Colonic mucosa (tissue), 4 donors: ENCODE measurements at regions not wholly inside any gene's neighbourhood (a gene's known extent, or its start where the extent isn't known, plus 50 kb on each side); places are given as distances from the start of the nearest gene placed in this dataset.

Experiments used
- DNase-seq: peaks from one replicate; pipeline ENCODE4 v3.0.0-alpha.2; 2020
- H3K27ac ChIP-seq: fragments of 200-600 bp; one replicate; pipeline ENCODE4 v1.8.0; 2021
- H3K27me3 ChIP-seq: fragments of 200-600 bp; one replicate; pipeline ENCODE4 v1.8.0; 2021
- H3K36me3 ChIP-seq: fragments of 200-600 bp; one replicate; pipeline ENCODE4 v1.8.0; 2021
- H3K4me1 ChIP-seq: fragments of 200-600 bp; one replicate; pipeline ENCODE4 v1.8.0; 2021; ENCODE audit warnings: mild to moderate bottlenecking
- H3K4me3 ChIP-seq: fragments of 200-600 bp; one replicate; pipeline ENCODE4 v1.8.0; 2021
- H3K9ac ChIP-seq, 2 donors: one replicate each; pipeline ENCODE4 v1.7.0; 2013; ENCODE audit warnings: control low read depth in 2 of 2, low read depth in 2 of 2, low read length in 2 of 2
- H3K9me3 ChIP-seq: fragments of 200-600 bp; one replicate; pipeline ENCODE4 v1.8.0; 2021
- intact Hi-C: fragments of 100-400 bp; cut with DNase I; formaldehyde crosslinking; loops from one replicate; pipeline ENCODE4 v1.14.1; 2022
- TF ChIP-seq, protein P1 (sequence below): fragments of 200-600 bp; IDR thresholded peaks from one replicate; pipeline ENCODE4 v1.8.0; 2022; ENCODE audit warnings: antibody characterized with exemption, mild to moderate bottlenecking
- donor health status: healthy.
- donor health status: DM: no; HTN: no; CAD: no.
- donor health status: DM: no; HTN: no; CAD: no.

GRCh38 chr1:81052162-81052561, 748.6 kb upstream of the ADGRL2 start:
- no peaks in the 10 kb centered on the region for H3K36me3 ChIP-seq
- H3K9me3 ChIP-seq, result no peaks in the 10 kb centered on the region
- no peak for DNase-seq
- H3K9ac ChIP-seq, result no peak overlapping the region
- no peaks in the 10 kb centered on the region for H3K4me1 ChIP-seq
- H3K4me3 ChIP-seq, result no peak overlapping the region
- no peaks in the 10 kb centered on the region for H3K27me3 ChIP-seq
- no peak overlapping the region for H3K27ac ChIP-seq
- intact Hi-C loops, result no loop called here
- TF ChIP-seq, protein P1, sequence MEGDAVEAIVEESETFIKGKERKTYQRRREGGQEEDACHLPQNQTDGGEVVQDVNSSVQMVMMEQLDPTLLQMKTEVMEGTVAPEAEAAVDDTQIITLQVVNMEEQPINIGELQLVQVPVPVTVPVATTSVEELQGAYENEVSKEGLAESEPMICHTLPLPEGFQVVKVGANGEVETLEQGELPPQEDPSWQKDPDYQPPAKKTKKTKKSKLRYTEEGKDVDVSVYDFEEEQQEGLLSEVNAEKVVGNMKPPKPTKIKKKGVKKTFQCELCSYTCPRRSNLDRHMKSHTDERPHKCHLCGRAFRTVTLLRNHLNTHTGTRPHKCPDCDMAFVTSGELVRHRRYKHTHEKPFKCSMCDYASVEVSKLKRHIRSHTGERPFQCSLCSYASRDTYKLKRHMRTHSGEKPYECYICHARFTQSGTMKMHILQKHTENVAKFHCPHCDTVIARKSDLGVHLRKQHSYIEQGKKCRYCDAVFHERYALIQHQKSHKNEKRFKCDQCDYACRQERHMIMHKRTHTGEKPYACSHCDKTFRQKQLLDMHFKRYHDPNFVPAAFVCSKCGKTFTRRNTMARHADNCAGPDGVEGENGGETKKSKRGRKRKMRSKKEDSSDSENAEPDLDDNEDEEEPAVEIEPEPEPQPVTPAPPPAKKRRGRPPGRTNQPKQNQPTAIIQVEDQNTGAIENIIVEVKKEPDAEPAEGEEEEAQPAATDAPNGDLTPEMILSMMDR, result no peak

GRCh38 chr1:81050390-81050789, 750.3 kb upstream of the ADGRL2 start:
- no peaks in the 10 kb centered on the region for H3K27me3 ChIP-seq
- no peak for DNase-seq
- H3K4me3 ChIP-seq, result no peak overlapping the region
- no peaks in the 10 kb centered on the region for H3K4me1 ChIP-seq
- no peak overlapping the region for H3K27ac ChIP-seq
- H3K9ac ChIP-seq, result no peak overlapping the region
- no peaks in the 10 kb centered on the region for H3K9me3 ChIP-seq
- TF ChIP-seq, protein P1, result no peak
- no peaks in the 10 kb centered on the region for H3K36me3 ChIP-seq
- intact Hi-C loops, result no loop called here

DNA sequence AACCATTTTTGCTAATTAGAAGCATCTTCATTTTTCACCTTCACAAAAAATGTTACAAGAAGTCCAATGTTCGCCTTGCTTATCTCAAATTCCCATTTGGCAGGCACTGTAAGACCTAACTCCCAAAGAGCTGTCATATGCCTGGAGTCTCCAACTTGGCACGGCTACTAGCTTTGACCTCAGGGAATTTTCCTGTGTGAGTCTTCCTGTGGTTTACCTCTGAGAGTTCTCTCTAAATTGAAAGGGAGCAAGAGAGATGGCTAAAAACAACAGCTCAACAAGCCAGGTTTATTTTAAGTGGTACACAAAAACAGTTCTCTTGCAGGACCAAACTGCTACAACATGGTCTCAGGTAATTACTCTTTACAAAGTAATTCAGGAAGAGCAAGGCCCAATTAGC, 756.0 kb upstream of the ADGRL2 start:
- H3K9me3 ChIP-seq, result no peaks in the 10 kb centered on the region
- H3K9ac ChIP-seq, result no peak overlapping the region
- no peaks in the 10 kb centered on the region for H3K4me1 ChIP-seq
- no peak overlapping the region for H3K4me3 ChIP-seq
- H3K27me3 ChIP-seq, result no peaks in the 10 kb centered on the region
- H3K36me3 ChIP-seq, result no peaks in the 10 kb centered on the region
- TF ChIP-seq, protein P1, result no peak
- intact Hi-C loops, result no loop called here
- no peak overlapping the region for H3K27ac ChIP-seq
- DNase-seq, result no peak

DNA sequence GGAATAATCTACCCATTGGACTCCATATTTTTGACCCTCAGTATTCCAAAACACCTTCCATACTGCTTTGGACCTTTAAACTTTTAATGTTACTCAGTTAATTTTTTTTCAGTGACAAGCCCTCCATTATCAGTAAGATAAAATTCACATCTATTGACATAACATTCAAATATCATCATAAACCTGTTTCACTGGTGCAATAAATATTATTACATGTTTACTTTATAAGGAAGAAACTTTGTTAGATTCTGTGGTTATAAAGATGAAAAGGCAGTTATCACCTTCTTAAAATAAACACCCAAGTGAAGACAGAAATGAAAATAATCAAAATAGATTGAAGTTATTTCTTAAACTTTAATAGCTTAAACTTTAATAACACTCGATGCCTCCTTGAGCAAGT, 758.5 kb upstream of the ADGRL2 start:
- no peak for DNase-seq

DNA sequence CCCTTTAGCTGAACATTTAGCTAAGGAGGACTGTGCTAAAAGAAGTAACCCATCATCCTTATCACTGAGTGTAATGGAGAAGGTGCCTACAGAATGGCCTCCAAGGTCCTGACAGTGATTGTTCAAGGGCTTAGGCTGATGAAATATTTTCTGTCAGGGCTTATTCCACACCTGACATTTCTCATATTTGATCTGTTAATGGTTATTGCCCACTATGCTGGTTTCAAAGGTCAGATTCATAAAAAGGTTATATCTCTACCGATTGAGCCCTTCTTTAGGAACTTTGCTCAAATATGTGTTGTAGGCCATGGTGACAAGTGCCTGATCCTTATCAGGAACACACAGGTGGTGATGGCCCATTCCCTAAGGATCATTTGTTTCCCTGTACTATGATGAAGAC, 766.4 kb upstream of the ADGRL2 start:
- no peak for DNase-seq
- H3K36me3 ChIP-seq, result no peaks in the 10 kb centered on the region
- intact Hi-C loops, result no loop called here
- no peak overlapping the region for H3K27ac ChIP-seq
- TF ChIP-seq, protein P1, result no peak
- H3K4me1 ChIP-seq, result no peaks in the 10 kb centered on the region
- no peaks in the 10 kb centered on the region for H3K9me3 ChIP-seq
- H3K27me3 ChIP-seq, result no peaks in the 10 kb centered on the region
- no peak overlapping the region for H3K9ac ChIP-seq
- H3K4me3 ChIP-seq, result no peak overlapping the region

More for the DNA sequence above, 758.5 kb upstream of the ADGRL2 start:
- TF ChIP-seq, protein P1, result no peak
- intact Hi-C loops, result no loop called here
- H3K9me3 ChIP-seq, result no peaks in the 10 kb centered on the region
- no peaks in the 10 kb centered on the region for H3K27me3 ChIP-seq
- no peaks in the 10 kb centered on the region for H3K36me3 ChIP-seq
- H3K4me1 ChIP-seq, result no peaks in the 10 kb centered on the region
- no peak overlapping the region for H3K27ac ChIP-seq
- H3K9ac ChIP-seq, result no peak overlapping the region
- no peak overlapping the region for H3K4me3 ChIP-seq

DNA sequence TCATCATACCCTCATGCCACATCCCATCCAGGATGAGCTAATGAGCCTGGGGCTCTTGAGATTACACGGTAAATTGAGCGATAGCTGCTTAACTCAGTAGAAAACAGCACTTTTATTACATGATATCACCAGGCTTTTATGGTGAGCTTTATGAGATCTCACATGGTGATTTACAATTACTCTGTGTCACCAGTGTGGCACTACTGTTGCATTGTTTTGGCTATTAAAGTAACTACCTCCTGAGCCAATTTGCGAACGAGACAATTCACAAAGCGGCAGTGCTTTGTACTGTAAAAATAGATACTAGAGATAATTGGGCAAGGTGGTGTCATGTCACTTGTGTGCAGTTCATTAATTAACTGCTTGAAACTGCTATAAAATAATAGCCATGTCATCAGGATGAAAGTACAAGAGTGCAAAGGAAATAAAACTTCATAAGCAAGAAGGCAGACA, 767.7 kb upstream of the ADGRL2 start:
- Histone ChIP-seq H3K4me1 (no peaks in the 10 kb centered on the region), H3K27ac (no peak overlapping the region), H3K36me3 (no peaks in the 10 kb centered on the region), H3K27me3 (no peaks in the 10 kb centered on the region), H3K4me3 (no peak overlapping the region), H3K9ac (no peak overlapping the region), H3K9me3 (no peaks in the 10 kb centered on the region)
- DNase-seq, result no peak
- TF ChIP-seq, protein P1, result no peak
- intact Hi-C loops, result no loop called here
